ENCODE measurements at regions not wholly inside any gene's neighbourhood (a gene's known extent, or its start where the extent isn't known, plus 50 kb on each side); places are given as distances from the start of the nearest gene placed in this dataset.
"Not testable (repeated sequence)": the region's sequence is repeated elsewhere in the genome, so short reads cannot be mapped to it uniquely, and the experiment has no call there.

GRCh38 chr14:40268236-40268635 lies 836.0 kb upstream of the FBXO33 start:
- DNase-seq: no peak

- DNase-seq: no peak
Measured at GRCh38 chr14:40265096-40265495, 832.9 kb upstream of the FBXO33 start.

GRCh38 chr14:40252817-40253447 lies 820.7 kb upstream of the FBXO33 start:
- no peak for DNase-seq

- no peak for DNase-seq
Measured at GRCh38 chr14:40248671-40249070, 816.4 kb upstream of the FBXO33 start.

GRCh38 chr14:40240245-40240859 lies 808.1 kb upstream of the FBXO33 start:
- no peak for DNase-seq

- no peak for DNase-seq
Measured at GRCh38 chr14:40232302-40232701, 800.1 kb upstream of the FBXO33 start.

GRCh38 chr14:40229676-40230075 lies 797.4 kb upstream of the FBXO33 start:
- no peak for DNase-seq

- DNase-seq: no peak
Measured at GRCh38 chr14:40222996-40223395, 790.8 kb upstream of the FBXO33 start.

GRCh38 chr14:40221428-40221827 lies 789.2 kb upstream of the FBXO33 start:
- DNase-seq: no peak

GRCh38 chr14:40219032-40219431 lies 786.8 kb upstream of the FBXO33 start:
- no peak for DNase-seq

- no peak for DNase-seq
Measured at GRCh38 chr14:40218282-40218941, 786.2 kb upstream of the FBXO33 start.

GRCh38 chr14:40216976-40217375 lies 784.7 kb upstream of the FBXO33 start:
- DNase-seq: no peak

GRCh38 chr14:40216408-40216807 lies 784.2 kb upstream of the FBXO33 start:
- DNase-seq: not testable (repeated sequence)

GRCh38 chr14:40213701-40214100 lies 781.5 kb upstream of the FBXO33 start:
- no peak for DNase-seq

- no peak for DNase-seq
Measured at GRCh38 chr14:40204441-40205175, 772.4 kb upstream of the FBXO33 start.

- no peak for DNase-seq
Measured at GRCh38 chr14:40199101-40199500, 766.9 kb upstream of the FBXO33 start.

GRCh38 chr14:40197344-40197743 lies 765.1 kb upstream of the FBXO33 start:
- no peak for DNase-seq

- no peak for DNase-seq
Measured at GRCh38 chr14:40188006-40188405, 755.8 kb upstream of the FBXO33 start.

GRCh38 chr14:40164083-40164482 lies 731.9 kb upstream of the FBXO33 start:
- DNase-seq: no peak

GRCh38 chr14:40139657-40140056 lies 707.4 kb upstream of the FBXO33 start:
- no peak for DNase-seq

- no peak for DNase-seq
Measured at GRCh38 chr14:40133463-40133862, 701.2 kb upstream of the FBXO33 start.

GRCh38 chr14:40129159-40129558 lies 696.9 kb upstream of the FBXO33 start:
- no peak for DNase-seq

GRCh38 chr14:40123816-40124215 lies 691.6 kb upstream of the FBXO33 start:
- no peak for DNase-seq

Measured in right lung (tissue), 2 donors.